ENCODE measurements at regions not wholly inside any gene's neighbourhood (a gene's known extent, or its start where the extent isn't known, plus 50 kb on each side); places are given as distances from the start of the nearest gene placed in this dataset.

GRCh38 chr6:51241376-51241775 is 422.7 kb downstream of the TFAP2B start:
- no peak for DNase-seq
- H3K4me3 ChIP-seq = no peak overlapping the region
- H3K27me3 ChIP-seq = peaks cover 0 to 6% (median 0%) of the 10 kb centered on the region in 4 donors
- TF ChIP-seq CTCF (IDR thresholded peaks at IDR 0.05) = no peak
- TF ChIP-seq POLR2A (IDR thresholded peaks at IDR 0.05) = no peak
- no peaks in the 10 kb centered on the region for H3K36me3 ChIP-seq
- no peak overlapping the region for H3K27ac ChIP-seq
- H3K9me3 ChIP-seq = no peaks in the 10 kb centered on the region
- intact Hi-C loops (cut with DNase I) = no loop called here
- H3K4me1 ChIP-seq = peaks cover 0 to 10% (median 0%) of the 10 kb centered on the region in 3 donors

- Histone ChIP-seq H3K9me3 (no peaks in the 10 kb centered on the region), H3K27ac (no peak overlapping the region), H3K4me3 (no peak overlapping the region), H3K27me3 (no peaks in the 10 kb centered on the region), H3K36me3 (no peaks in the 10 kb centered on the region), H3K4me1 (no peaks in the 10 kb centered on the region)
- intact Hi-C loops (cut with DNase I) = no loop called here
- TF ChIP-seq POLR2A (IDR thresholded peaks at IDR 0.05) (no peak), CTCF (IDR thresholded peaks at IDR 0.05) (no peak)
- DNase-seq = no peak
These were observed 431.1 kb downstream of the TFAP2B start for GRCh38 chr6:51249798-51250197.

- H3K9me3 ChIP-seq = no peaks in the 10 kb centered on the region
- no peaks in the 10 kb centered on the region for H3K27me3 ChIP-seq
- H3K27ac ChIP-seq = no peak overlapping the region
- intact Hi-C loops (cut with DNase I) = no loop called here
- no peak for DNase-seq
- no peak for TF ChIP-seq POLR2A (IDR thresholded peaks at IDR 0.05)
- TF ChIP-seq CTCF (IDR thresholded peaks at IDR 0.05) = no peak
- 55 to 82% methylated on average over 4 of the region's 4 CpGs for WGBS, 2 donors
- no peaks in the 10 kb centered on the region for H3K36me3 ChIP-seq
- H3K4me3 ChIP-seq = no peak overlapping the region
- no peaks in the 10 kb centered on the region for H3K4me1 ChIP-seq
These were observed 431.6 kb downstream of the TFAP2B start for GRCh38 chr6:51250317-51250716.

GRCh38 chr6:51257938-51258337 is 439.3 kb downstream of the TFAP2B start:
- TF ChIP-seq POLR2A (IDR thresholded peaks at IDR 0.05) (no peak), CTCF (IDR thresholded peaks at IDR 0.05) (no peak)
- H3K27me3 ChIP-seq = no peaks in the 10 kb centered on the region
- DNase-seq = no peak
- no peaks in the 10 kb centered on the region for H3K36me3 ChIP-seq
- no peaks in the 10 kb centered on the region for H3K9me3 ChIP-seq
- intact Hi-C loops (cut with DNase I) = no loop called here
- H3K27ac ChIP-seq = no peak overlapping the region
- H3K4me1 ChIP-seq = no peaks in the 10 kb centered on the region
- 66 to 67% methylated on average over 2 of the region's 2 CpGs for WGBS, 2 donors
- no peak overlapping the region for H3K4me3 ChIP-seq

- no peaks in the 10 kb centered on the region for H3K36me3 ChIP-seq
- DNase-seq = no peak
- TF ChIP-seq POLR2A (IDR thresholded peaks at IDR 0.05) = no peak
- no peak for TF ChIP-seq CTCF (IDR thresholded peaks at IDR 0.05)
- no peak overlapping the region for H3K27ac ChIP-seq
- H3K4me3 ChIP-seq = no peak overlapping the region
- 78% methylated on average over 2 to 3 of the region's 3 CpGs for WGBS, 2 donors
- no peaks in the 10 kb centered on the region for H3K27me3 ChIP-seq
- no peaks in the 10 kb centered on the region for H3K9me3 ChIP-seq
- intact Hi-C loops (cut with DNase I) = no loop called here
- H3K4me1 ChIP-seq = no peaks in the 10 kb centered on the region
These were observed 441.3 kb downstream of the TFAP2B start for GRCh38 chr6:51260003-51260402.

Data from esophagus squamous epithelium (tissue), 5 donors.